Embryonic facial prominence (tissue), 1 donor: ENCODE measurements at regions not wholly inside any gene's neighbourhood (a gene's known extent, or its start where the extent isn't known, plus 50 kb on each side); places are given as distances from the start of the nearest gene placed in this dataset.

Source experiments
- DNase-seq: peaks from one replicate; pipeline ENCODE4 v3.0.0-alpha.2; 2016; ENCODE audit errors: extremely low spot score

- DNase-seq = no peak
These were observed 104.8 kb upstream of the CD180 start for GRCh38 chr5:67301285-67301903.

- DNase-seq = no peak
These were observed 103.7 kb upstream of the CD180 start for GRCh38 chr5:67300326-67300725.

GRCh38 chr5:67299231-67299735, 102.7 kb upstream of the CD180 start:
- DNase-seq = no peak

- DNase-seq = no peak
These were observed 101.4 kb upstream of the CD180 start for GRCh38 chr5:67297802-67298532.

- no peak for DNase-seq
These were observed 100.8 kb upstream of the CD180 start for GRCh38 chr5:67297376-67297775.

GRCh38 chr5:67294266-67294938, 97.8 kb upstream of the CD180 start:
- no peak for DNase-seq

GRCh38 chr5:67293226-67293625, 96.6 kb upstream of the CD180 start:
- no peak for DNase-seq

- no peak for DNase-seq
These were observed 95.8 kb upstream of the CD180 start for GRCh38 chr5:67292201-67292940.

GRCh38 chr5:67291671-67292070, 95.1 kb upstream of the CD180 start:
- DNase-seq = no peak

GRCh38 chr5:67291066-67291465, 94.5 kb upstream of the CD180 start:
- DNase-seq = no peak

GRCh38 chr5:67290655-67291054, 94.1 kb upstream of the CD180 start:
- DNase-seq = no peak

- no peak for DNase-seq
These were observed 93.3 kb upstream of the CD180 start for GRCh38 chr5:67289763-67290521.

GRCh38 chr5:67287510-67288268, 91.1 kb upstream of the CD180 start:
- no peak for DNase-seq

- DNase-seq = no peak
These were observed 89.4 kb upstream of the CD180 start for GRCh38 chr5:67286006-67286405.

- DNase-seq = no peak
These were observed 87.4 kb upstream of the CD180 start for GRCh38 chr5:67283988-67284487.

GRCh38 chr5:67283275-67283987, 86.8 kb upstream of the CD180 start:
- no peak for DNase-seq

GRCh38 chr5:67281874-67282273, 85.3 kb upstream of the CD180 start:
- no peak for DNase-seq

GRCh38 chr5:67273689-67274356, 77.2 kb upstream of the CD180 start:
- no peak for DNase-seq

- DNase-seq = no peak
These were observed 76.0 kb upstream of the CD180 start for GRCh38 chr5:67272453-67273130.
